ENCODE measurements at regions not wholly inside any gene's neighbourhood (a gene's known extent, or its start where the extent isn't known, plus 50 kb on each side); places are given as distances from the start of the nearest gene placed in this dataset.
"Not testable (repeated sequence)": the region's sequence is repeated elsewhere in the genome, so short reads cannot be mapped to it uniquely, and the experiment has no call there.

DNA sequence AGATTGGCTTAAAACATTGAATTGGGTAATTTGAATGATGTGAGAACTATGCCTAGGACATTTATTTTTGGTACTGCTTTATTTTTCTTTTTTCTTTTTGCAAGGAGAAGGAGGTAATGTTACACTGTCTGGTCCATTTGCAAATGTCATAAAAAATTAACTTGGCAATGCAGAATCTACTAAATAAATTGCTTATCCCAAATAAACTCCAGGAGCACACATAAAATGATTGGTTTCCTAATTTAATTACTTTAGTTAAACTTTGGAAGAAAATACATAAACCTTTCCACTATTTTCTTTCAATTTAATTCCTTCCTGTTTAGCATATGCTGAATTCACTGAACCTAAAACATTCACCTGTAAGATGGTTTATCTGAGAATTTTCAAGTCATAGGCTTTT lies 238.4 kb upstream of the ETAA1 start:
- Histone ChIP-seq H3K4me2 (no peak overlapping the region), H3K4me3 (no peak overlapping the region), H3K27ac (no peak overlapping the region), H3K9ac (no peak overlapping the region), H4K20me1 (no peaks in the 10 kb centered on the region), H3K27me3 (no peaks in the 10 kb centered on the region), H3K4me1 (0 out of 20 replicates have a peak, but pooled peaks cover 0 to 7% (median 0%) of the 10 kb centered on the region in 10 experiments), H3K9me3 (replicated peaks in 1 of 11) (no peaks in the 10 kb centered on the region), H3K36me3 (no peaks in the 10 kb centered on the region)
- TF ChIP-seq Cebpa-rat (IDR thresholded peaks at IDR 0.05), result no peak

DNA sequence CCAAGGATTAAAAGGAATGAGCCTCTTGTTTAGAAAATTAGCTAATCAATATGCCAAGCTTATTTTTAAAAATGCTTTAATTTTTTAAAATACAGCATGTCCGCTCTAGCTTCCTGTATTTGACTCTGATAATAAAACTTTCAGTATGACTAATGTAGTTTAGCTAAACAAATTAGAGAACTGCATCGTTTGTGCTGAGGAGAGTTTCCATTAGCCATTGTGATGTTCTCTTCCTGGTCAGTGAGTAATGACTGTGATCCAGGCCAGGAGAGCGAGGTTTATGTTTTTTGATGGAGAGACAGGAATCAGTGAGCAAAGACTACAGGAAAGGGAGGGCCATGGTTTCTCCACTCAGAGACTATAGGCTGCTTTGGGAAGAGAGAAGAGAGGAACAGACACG lies 237.2 kb upstream of the ETAA1 start:
- 0 out of 22 replicates have a peak overlapping the region, but pooled peaks of 1 of the 11 experiments have one; percentile 16 for H3K4me2 ChIP-seq

DNA sequence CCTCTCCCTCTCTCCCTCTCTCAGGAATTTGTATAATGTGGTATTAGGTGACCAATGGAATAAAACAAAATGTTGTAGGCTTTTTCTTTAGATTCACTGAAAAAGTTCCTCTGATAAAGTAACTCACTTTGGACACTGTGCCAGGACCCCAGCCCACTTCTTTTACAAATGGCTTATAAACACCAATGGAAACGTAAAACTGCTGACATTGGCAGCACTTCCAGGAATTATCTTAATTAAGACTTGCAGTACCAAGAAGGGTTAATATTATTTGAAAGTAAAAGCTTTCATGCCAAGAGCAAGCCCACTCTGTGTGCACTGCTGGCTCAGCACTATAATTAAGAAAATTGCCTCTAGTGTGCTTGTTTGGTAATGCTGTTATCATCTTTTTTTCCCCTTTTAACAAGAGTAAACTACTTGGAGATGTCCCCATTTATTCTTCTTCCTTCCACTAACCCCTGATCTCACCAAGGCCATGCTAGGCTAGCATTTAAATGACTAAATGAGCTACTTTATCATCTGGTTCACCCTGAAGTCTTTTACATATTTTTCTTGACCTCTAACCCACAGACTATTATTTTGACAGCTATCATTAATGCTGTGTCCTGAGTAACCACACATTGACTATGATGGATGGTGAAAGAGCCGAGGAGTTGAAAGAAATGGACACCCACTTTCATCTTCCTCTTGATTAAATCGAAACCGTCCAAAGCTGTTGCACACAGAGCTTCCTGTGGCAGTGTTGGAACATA lies 232.2 kb upstream of the ETAA1 start:
- H4K20me1 ChIP-seq, result no peaks in the 10 kb centered on the region
- H3K36me3 ChIP-seq, result no peaks in the 10 kb centered on the region
- H3K27ac ChIP-seq, result no peak overlapping the region
- no peaks in the 10 kb centered on the region for H3K27me3 ChIP-seq
- TF ChIP-seq Cebpa-rat (IDR thresholded peaks at IDR 0.05), result no peak
- H3K4me2 ChIP-seq, result no peak overlapping the region
- H3K4me3 ChIP-seq, result no peak overlapping the region
- 0 out of 20 replicates have a peak, but pooled peaks cover 0 to 7% (median 0%) of the 10 kb centered on the region in 10 experiments for H3K4me1 ChIP-seq
- H3K9me3 ChIP-seq (replicated peaks in 1 of 11), result peaks cover 0 to 6% (median 4%) of the 10 kb centered on the region in 11 experiments; a peak in 3 of 22 replicates
- H3K9ac ChIP-seq, result no peak overlapping the region

More for the DNA sequence above, 237.2 kb upstream of the ETAA1 start:
- Histone ChIP-seq H3K4me1 (0 out of 20 replicates have a peak, but pooled peaks cover 0 to 7% (median 0%) of the 10 kb centered on the region in 10 experiments), H3K27me3 (no peaks in the 10 kb centered on the region), H3K36me3 (no peaks in the 10 kb centered on the region), H3K9me3 (replicated peaks in 1 of 11) (no peaks in the 10 kb centered on the region), H3K9ac (no peak overlapping the region), H3K27ac (no peak overlapping the region), H4K20me1 (no peaks in the 10 kb centered on the region), H3K4me3 (no peak overlapping the region)
- TF ChIP-seq Cebpa-rat (IDR thresholded peaks at IDR 0.05), result no peak

DNA sequence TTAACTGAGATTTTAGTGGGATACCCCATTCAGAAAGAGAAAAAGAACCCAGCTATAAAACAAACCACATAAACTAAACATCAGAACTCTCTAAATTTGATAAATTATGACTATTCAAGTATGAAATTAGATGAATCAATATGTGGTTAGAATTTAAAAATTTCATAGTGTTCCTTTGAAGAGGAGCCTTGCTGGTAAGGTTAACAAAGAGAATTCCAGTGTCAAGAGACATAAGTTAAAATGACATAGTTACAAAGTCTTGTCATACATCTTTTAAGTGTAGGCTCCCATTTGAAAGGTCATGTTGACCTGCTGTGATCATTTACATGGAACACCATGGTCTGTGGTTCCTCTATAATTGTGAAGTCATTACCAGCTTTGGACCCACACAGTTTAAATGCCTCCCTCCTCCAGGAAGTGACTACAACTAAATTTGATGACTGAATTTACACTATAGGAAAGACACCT lies 231.6 kb upstream of the ETAA1 start:
- TF ChIP-seq Cebpa-rat (IDR thresholded peaks at IDR 0.05), result no peak

DNA sequence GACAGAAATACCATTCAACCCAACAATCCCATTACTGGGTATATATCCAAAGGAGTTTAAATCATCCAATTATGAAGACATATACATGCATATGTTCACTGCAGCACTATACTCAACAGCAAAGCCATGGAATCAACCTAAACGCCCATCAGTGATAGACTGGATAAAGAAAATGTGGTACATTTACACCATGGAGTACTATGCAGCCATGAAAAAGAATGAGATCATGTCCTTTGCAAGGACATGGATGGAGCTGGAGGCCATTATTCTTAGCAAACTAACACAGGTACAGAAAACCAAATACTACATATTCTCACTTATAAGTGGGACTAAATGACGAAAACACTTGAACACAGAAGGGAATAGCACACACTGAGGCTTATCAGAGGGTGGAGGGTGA lies 230.6 kb upstream of the ETAA1 start:
- not testable (repeated sequence) for H3K4me1 ChIP-seq; H3K27ac ChIP-seq; H3K27me3 ChIP-seq; H3K9ac ChIP-seq; H3K4me2 ChIP-seq; H3K4me3 ChIP-seq; H3K9me3 ChIP-seq (replicated peaks in 1 of 11); H4K20me1 ChIP-seq; H3K36me3 ChIP-seq

More for the DNA sequence above, 231.6 kb upstream of the ETAA1 start:
- Histone ChIP-seq H3K9me3 (replicated peaks in 1 of 11) (peaks cover 0 to 6% (median 4%) of the 10 kb centered on the region in 11 experiments; a peak in 3 of 22 replicates), H3K4me2 (no peak overlapping the region), H3K36me3 (no peaks in the 10 kb centered on the region), H3K27ac (no peak overlapping the region), H3K27me3 (no peaks in the 10 kb centered on the region), H3K4me3 (no peak overlapping the region), H3K9ac (no peak overlapping the region), H4K20me1 (no peaks in the 10 kb centered on the region), H3K4me1 (0 out of 20 replicates have a peak, but pooled peaks cover 0 to under 1% (median 0%) of the 10 kb centered on the region in 10 experiments)

DNA sequence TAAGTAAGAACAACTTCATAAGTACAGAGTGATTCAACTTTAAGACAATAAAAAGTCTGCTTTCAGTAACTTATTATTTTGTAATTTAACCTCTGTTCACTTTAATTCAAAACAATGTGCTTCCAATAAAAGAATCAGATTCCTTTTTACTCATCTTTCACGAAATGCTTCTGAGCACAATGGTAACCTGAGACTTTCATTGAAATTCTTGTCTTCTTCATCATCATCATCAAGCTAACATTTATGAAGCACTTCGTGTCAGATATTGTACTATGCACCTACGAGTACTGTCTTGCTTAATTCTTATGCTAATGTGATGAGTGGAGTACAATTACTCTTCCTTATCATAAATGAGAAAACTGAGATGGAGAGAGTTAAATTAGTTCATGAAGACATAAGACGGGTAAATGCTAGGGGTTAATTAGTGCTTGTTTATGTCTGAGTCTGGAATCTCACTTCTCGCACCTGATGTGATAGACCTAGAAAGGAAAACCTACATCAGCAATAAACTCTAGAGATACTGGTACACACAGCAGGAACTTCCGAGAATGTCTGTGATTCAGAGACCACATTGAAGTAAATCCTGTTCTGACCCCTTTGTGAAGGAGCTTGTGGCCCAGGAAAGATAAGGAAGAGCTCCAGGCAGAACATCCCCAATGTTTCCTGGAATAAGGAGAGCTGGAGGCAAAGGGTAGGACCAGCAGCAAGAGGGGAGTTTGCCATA lies 227.6 kb upstream of the ETAA1 start:
- no peaks in the 10 kb centered on the region for H3K36me3 ChIP-seq

DNA sequence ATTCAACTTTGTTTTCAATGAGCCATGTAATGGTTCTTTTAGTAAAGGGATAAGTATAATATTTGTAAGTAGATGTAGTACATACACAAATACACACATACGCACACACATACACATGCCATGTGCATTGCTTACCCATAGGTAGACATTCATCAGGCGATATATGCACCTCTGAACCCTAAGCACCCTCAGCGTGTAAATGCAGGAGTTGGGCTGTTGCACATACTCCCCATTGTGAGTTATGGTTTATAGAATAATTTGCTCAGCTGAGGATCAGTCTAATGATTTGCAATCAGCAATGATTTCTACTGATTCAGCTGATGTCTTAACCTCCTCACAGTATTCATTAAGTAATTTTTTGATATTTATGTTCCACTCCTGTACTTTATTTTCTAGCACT lies 217.6 kb upstream of the ETAA1 start:
- no peaks in the 10 kb centered on the region for H3K4me1 ChIP-seq
- H3K27me3 ChIP-seq, result no peaks in the 10 kb centered on the region
- no peak overlapping the region for H3K27ac ChIP-seq

More for the DNA sequence above, 227.6 kb upstream of the ETAA1 start:
- H3K4me3 ChIP-seq, result no peak overlapping the region
- H4K20me1 ChIP-seq, result no peaks in the 10 kb centered on the region
- no peak overlapping the region for H3K9ac ChIP-seq
- peaks cover 0 to 6% (median 4%) of the 10 kb centered on the region in 11 experiments; a peak in 3 of 22 replicates for H3K9me3 ChIP-seq (replicated peaks in 1 of 11)
- no peak for TF ChIP-seq Cebpa-rat (IDR thresholded peaks at IDR 0.05)
- H3K27me3 ChIP-seq, result no peaks in the 10 kb centered on the region
- H3K4me2 ChIP-seq, result no peak overlapping the region
- no peaks in the 10 kb centered on the region for H3K4me1 ChIP-seq
- H3K27ac ChIP-seq, result no peak overlapping the region

DNA sequence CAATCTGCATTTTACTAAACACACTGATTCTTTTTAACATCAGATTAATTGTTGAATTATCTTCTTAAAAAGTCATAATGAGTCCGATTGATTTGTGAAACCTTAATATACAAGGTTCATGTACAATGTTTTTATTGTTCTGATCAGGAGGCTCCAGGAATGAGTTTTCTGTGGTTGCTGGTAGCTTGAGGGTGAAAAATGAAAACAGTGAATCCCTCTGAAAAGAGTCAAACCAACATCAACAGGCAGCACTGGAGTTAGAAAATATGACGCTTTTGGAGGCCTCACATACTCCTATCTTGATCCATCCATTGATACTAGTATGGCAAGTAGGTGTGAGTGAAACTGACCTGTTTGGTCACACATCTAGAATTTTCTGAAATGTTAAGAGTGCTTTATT lies 216.3 kb upstream of the ETAA1 start:
- H3K4me1 ChIP-seq, result no peaks in the 10 kb centered on the region
- H3K9ac ChIP-seq, result no peak overlapping the region
- H4K20me1 ChIP-seq, result no peaks in the 10 kb centered on the region
- no peak overlapping the region for H3K27ac ChIP-seq
- H3K4me2 ChIP-seq, result no peak overlapping the region
- no peak overlapping the region for H3K4me3 ChIP-seq
- H3K27me3 ChIP-seq, result no peaks in the 10 kb centered on the region
- TF ChIP-seq Cebpa-rat (IDR thresholded peaks at IDR 0.05), result no peak
- no peaks in the 10 kb centered on the region for H3K9me3 ChIP-seq (replicated peaks in 1 of 11)
- no peaks in the 10 kb centered on the region for H3K36me3 ChIP-seq

More for the DNA sequence above, 217.6 kb upstream of the ETAA1 start:
- Histone ChIP-seq H3K4me2 (no peak overlapping the region), H3K36me3 (no peaks in the 10 kb centered on the region), H3K9ac (no peak overlapping the region), H3K4me3 (no peak overlapping the region), H3K9me3 (replicated peaks in 1 of 11) (no peaks in the 10 kb centered on the region), H4K20me1 (no peaks in the 10 kb centered on the region)
- TF ChIP-seq Cebpa-rat (IDR thresholded peaks at IDR 0.05), result no peak

DNA sequence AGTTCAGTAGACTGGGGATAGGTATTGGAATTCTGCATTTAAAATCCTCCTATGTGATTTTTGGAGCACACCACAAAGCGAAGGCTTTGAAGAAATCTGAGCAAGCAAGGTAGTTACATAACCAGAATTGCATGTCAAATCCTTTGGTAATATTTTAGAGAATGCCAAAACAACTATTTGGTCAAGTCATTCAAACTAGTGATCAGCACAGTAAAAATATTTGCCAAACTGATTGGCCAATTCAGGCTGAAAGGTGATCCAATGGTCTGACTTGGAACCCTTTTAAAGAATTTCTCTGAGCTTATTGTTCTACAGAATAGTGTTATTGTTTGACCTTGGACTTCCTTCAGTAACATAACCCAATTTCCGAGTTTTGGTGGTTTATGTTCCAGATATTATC lies 214.2 kb upstream of the ETAA1 start:
- no peaks in the 10 kb centered on the region for H3K9me3 ChIP-seq (replicated peaks in 1 of 11)
- H3K4me2 ChIP-seq, result no peak overlapping the region
- no peak overlapping the region for H3K27ac ChIP-seq
- no peaks in the 10 kb centered on the region for H3K27me3 ChIP-seq
- H3K4me3 ChIP-seq, result no peak overlapping the region
- H3K36me3 ChIP-seq, result no peaks in the 10 kb centered on the region
- no peak overlapping the region for H3K9ac ChIP-seq
- no peaks in the 10 kb centered on the region for H4K20me1 ChIP-seq
- no peak for TF ChIP-seq Cebpa-rat (IDR thresholded peaks at IDR 0.05)
- H3K4me1 ChIP-seq, result no peaks in the 10 kb centered on the region

Data from BLaER1 treated with 17β-estradiol and CSF1 and Interleukin-3, amounts not matched to agents 10 nM and 100 nM (cell line).